ENCODE measurements at regions not wholly inside any gene's neighbourhood (a gene's known extent, or its start where the extent isn't known, plus 50 kb on each side); places are given as distances from the start of the nearest gene placed in this dataset.

DNA sequence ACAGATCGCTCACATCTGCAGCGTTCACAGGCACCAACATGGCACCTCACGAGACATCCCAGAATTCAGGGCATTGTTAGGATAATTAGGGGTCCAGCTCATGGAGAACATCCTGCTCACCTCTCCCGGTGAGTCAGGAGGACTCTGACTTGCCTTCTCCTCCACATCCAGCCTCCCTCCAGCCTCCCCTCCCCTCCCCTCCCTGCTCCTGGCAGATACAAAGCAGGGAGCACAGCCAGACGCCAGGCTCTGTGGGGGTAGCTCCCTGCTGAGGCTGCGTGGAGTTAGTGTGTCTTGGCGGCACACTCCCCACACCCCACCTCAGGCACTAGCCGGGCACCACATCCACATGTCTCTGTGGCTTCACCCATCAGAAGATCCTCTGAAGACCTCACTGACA lies 320.6 kb downstream of the CXCL12 start:
- Histone ChIP-seq H3K9me3 (no peaks in the 10 kb centered on the region), H3K36me3 (no peaks in the 10 kb centered on the region), H3K27me3 (no peaks in the 10 kb centered on the region), H3K4me3 (ENCODE audit: low read depth, low read length) (no peak overlapping the region), H3K4me1 (no peaks in the 10 kb centered on the region)
- DNase-seq = no peak
- TF ChIP-seq, protein P1, sequence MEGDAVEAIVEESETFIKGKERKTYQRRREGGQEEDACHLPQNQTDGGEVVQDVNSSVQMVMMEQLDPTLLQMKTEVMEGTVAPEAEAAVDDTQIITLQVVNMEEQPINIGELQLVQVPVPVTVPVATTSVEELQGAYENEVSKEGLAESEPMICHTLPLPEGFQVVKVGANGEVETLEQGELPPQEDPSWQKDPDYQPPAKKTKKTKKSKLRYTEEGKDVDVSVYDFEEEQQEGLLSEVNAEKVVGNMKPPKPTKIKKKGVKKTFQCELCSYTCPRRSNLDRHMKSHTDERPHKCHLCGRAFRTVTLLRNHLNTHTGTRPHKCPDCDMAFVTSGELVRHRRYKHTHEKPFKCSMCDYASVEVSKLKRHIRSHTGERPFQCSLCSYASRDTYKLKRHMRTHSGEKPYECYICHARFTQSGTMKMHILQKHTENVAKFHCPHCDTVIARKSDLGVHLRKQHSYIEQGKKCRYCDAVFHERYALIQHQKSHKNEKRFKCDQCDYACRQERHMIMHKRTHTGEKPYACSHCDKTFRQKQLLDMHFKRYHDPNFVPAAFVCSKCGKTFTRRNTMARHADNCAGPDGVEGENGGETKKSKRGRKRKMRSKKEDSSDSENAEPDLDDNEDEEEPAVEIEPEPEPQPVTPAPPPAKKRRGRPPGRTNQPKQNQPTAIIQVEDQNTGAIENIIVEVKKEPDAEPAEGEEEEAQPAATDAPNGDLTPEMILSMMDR (IDR thresholded peaks at IDR 0.05; ENCODE audit: low read depth, low read length) = no peak

DNA sequence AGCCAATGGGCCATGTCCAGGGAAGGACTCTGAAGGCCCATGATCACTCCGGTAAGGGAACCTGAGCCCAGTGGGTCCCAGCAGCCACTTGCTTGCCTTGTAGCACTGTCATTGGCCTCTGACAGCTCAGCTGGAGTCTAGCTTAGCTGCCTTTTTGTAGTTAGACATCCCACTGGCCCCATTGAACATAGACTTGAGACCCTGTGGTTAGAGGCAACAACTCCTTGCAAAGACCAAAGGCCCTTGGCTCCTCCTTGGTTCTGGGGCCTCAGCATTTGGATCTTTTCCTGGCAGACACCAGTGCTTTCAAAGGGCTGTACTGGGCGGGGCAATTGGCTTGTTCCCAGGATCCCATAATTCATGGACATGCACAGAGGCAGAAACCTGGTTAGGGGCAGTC lies 321.2 kb downstream of the CXCL12 start:
- no peaks in the 10 kb centered on the region for H3K36me3 ChIP-seq
- TF ChIP-seq, protein P1 (IDR thresholded peaks at IDR 0.05; ENCODE audit: low read depth, low read length) = no peak

DNA sequence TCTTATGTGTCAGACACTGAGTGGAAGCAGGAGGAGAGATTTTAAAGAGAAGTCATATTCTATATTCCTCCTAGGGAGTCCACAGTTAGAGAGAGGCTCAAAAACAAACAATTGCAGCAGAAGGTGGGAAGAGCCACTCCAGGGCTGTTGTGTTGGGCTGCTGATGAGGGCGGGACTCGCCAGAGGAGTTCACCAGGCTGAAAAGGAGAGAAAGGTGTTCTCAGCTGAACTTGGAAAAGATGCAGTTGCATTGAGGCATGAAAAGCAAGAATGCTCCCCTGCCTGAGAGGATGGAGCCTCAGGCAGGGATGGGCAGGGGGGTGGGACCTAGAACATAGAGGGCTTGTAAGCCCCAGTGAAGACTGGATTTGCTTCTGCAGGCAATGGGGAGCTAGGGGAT lies 324.2 kb downstream of the CXCL12 start:
- H3K36me3 ChIP-seq = no peaks in the 10 kb centered on the region
- TF ChIP-seq, protein P1 (IDR thresholded peaks at IDR 0.05; ENCODE audit: low read depth, low read length) = no peak
- no peaks in the 10 kb centered on the region for H3K27me3 ChIP-seq
- H3K4me1 ChIP-seq = no peaks in the 10 kb centered on the region
- H3K9me3 ChIP-seq = no peaks in the 10 kb centered on the region; the same call in 1 of the 2 replicates
- no peak overlapping the region for H3K4me3 ChIP-seq (ENCODE audit: low read depth, low read length)
- DNase-seq = no peak

More for the DNA sequence above, 321.2 kb downstream of the CXCL12 start:
- H3K4me3 ChIP-seq (ENCODE audit: low read depth, low read length) = no peak overlapping the region
- DNase-seq = no peak
- no peaks in the 10 kb centered on the region for H3K27me3 ChIP-seq
- no peaks in the 10 kb centered on the region for H3K4me1 ChIP-seq
- no peaks in the 10 kb centered on the region for H3K9me3 ChIP-seq

DNA sequence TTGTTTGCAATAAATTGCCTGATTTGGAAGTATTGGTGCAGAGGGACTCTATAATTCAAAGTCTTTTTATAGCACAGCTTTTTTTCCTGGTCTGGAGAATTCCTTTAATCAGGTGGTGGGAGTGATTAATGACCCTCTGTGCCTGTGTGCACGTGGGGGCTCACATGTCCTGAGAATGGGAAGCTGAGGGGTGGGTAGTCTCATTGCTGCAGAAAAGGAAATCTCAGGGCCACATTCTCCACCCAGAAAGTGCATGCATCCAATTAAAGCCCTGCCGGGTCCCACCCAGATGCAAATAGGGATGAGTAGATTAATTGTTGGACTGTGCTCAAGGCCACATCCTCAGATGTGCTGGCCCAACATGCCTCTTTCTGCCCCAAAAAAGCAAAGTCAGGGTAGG lies 324.7 kb downstream of the CXCL12 start:
- Histone ChIP-seq H3K4me3 (ENCODE audit: low read depth, low read length) (no peak overlapping the region), H3K4me1 (no peaks in the 10 kb centered on the region), H3K9me3 (no peaks in the 10 kb centered on the region; the same call in 1 of the 2 replicates), H3K36me3 (no peaks in the 10 kb centered on the region), H3K27me3 (no peaks in the 10 kb centered on the region)
- DNase-seq = no peak
- TF ChIP-seq, protein P1 (IDR thresholded peaks at IDR 0.05; ENCODE audit: low read depth, low read length) = no peak

DNA sequence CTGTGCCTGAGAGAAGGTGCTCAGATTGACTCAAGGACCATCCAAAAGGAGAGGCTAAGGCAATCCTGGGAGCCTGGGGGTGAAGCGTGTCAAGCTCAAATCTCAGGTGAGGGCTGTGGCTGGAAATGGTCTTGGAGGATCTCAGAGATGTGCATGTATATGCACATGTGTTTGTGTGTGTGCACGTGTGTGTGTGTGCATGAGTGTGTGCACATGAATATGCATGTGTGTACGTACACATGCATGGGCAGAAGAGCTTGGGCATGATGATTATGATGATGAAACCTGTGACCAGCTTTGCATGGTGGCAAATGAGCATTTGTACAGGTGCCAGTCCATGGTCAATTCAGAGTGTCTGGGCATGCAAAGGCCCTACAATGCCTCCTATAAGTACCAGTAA lies 326.6 kb downstream of the CXCL12 start:
- TF ChIP-seq, protein P1 (IDR thresholded peaks at IDR 0.05; ENCODE audit: low read depth, low read length) = no peak
- Histone ChIP-seq H3K27me3 (no peaks in the 10 kb centered on the region), H3K4me1 (no peaks in the 10 kb centered on the region), H3K4me3 (ENCODE audit: low read depth, low read length) (no peak overlapping the region), H3K36me3 (no peaks in the 10 kb centered on the region), H3K9me3 (no peaks in the 10 kb centered on the region; the same call in 1 of the 2 replicates)
- no peak for DNase-seq

DNA sequence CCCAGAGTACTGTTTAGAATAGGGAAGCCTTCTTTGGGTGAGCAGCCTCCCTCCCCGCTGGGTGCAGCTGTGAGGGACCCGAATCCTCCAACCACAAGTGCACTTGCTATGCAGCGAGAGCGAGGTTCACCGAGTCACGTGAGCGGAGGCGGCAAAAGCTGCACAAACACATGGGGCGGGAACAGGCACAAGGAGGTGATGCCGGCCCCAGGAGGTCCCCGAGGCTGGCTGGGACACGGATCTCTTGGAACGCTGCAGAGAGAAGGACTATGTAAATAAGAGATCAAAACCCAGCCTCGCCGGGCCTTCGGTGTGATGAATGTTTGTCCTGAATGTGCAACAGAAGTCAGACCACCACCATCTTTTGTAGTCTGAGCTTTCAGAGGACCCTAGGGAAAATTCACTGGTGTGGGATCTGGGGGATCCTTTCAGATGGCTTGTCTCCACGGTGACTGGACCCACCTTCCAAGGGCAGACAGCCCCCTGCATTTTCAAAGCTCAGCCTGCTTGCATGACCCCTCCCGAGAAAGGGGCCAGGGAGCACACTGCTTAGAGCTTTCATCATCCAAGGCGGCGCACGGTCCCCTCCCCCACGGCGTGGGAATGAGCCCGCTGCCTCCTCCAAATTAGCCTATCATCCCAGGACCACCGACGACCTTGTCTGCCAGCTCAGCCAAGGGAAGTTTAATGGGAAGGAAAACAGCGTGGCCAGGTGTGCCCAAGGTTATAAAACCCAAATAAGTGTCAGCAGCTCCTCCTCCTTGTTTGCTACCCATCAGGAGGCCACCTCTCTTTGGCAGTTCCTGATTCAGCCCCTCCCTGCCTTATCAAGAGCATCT lies 327.7 kb downstream of the CXCL12 start:
- no peaks in the 10 kb centered on the region for H3K27me3 ChIP-seq
- no peaks in the 10 kb centered on the region; the same call in 1 of the 2 replicates for H3K9me3 ChIP-seq
- H3K4me3 ChIP-seq (ENCODE audit: low read depth, low read length) = no peak overlapping the region
- no peak for DNase-seq
- no peaks in the 10 kb centered on the region for H3K36me3 ChIP-seq
- no peaks in the 10 kb centered on the region for H3K4me1 ChIP-seq
- TF ChIP-seq, protein P1 (IDR thresholded peaks at IDR 0.05; ENCODE audit: low read depth, low read length) = no peak
